ENCODE measurements at regions not wholly inside any gene's neighbourhood (a gene's known extent, or its start where the extent isn't known, plus 50 kb on each side); places are given as distances from the start of the nearest gene placed in this dataset.

GRCh38 chr3:181333394-181333793, 343.9 kb upstream of the DNAJC19 start:
- Histone ChIP-seq H3K4me3 (ENCODE audit: low read depth, low read length) (no peak overlapping the region), H3K4me1 (ENCODE audit: control insufficient read depth, insufficient read depth, low read length) (peaks cover 11% of the 10 kb centered on the region), H3K36me3 (ENCODE audit: control insufficient read depth in 2 of 2, insufficient read depth in 1 of 2, low read length in 2 of 2) (no peaks in the 10 kb centered on the region), H3K27ac (ENCODE audit: extremely low read depth, low read depth, low read length) (no peak overlapping the region), H3K9me3 (ENCODE audit: control insufficient read depth, insufficient read depth, low read depth, low read length) (no peaks in the 10 kb centered on the region)
- ChIA-PET CTCF (no interaction called here), POLR2A (no interaction called here)
- TF ChIP-seq ZFP69B (tag by site-specific recombination; IDR thresholded peaks at IDR 0.05) (no peak), ZNF792 (tag by site-specific recombination; IDR thresholded peaks at IDR 0.05) (no peak), WT1 (tag by site-specific recombination; IDR thresholded peaks at IDR 0.05) (no peak), ZNF416 (tag by site-specific recombination; IDR thresholded peaks at IDR 0.05) (no peak), ZBTB11 (tag by site-specific recombination; conservative IDR thresholded peaks at IDR 0.05; ENCODE audit: low read depth) (no peak), ZNF114 (tag by site-specific recombination; IDR thresholded peaks at IDR 0.05) (no peak), ZFP37 (tag by site-specific recombination; IDR thresholded peaks at IDR 0.05) (no peak), ZNF26 (tag by site-specific recombination; IDR thresholded peaks at IDR 0.05) (no peak), ZNF677 (tag by site-specific recombination; IDR thresholded peaks at IDR 0.05) (no peak), ZNF548 (tag by site-specific recombination; IDR thresholded peaks at IDR 0.05) (no peak), ZNF707 (tag by site-specific recombination; IDR thresholded peaks at IDR 0.05) (no peak), ZFP41 (tag by site-specific recombination; IDR thresholded peaks at IDR 0.05; ENCODE audit: borderline replicate concordance) (no peak), ZBTB20 (tag by site-specific recombination; IDR thresholded peaks at IDR 0.05) (no peak), HIC1 (tag by site-specific recombination; IDR thresholded peaks at IDR 0.05) (no peak), ELK4 (IDR thresholded peaks at IDR 0.05; ENCODE audit: borderline replicate concordance, low read depth, low read length) (no peak), ZNF280C (tag by site-specific recombination; IDR thresholded peaks at IDR 0.05) (no peak), KLF7 (tag by site-specific recombination; IDR thresholded peaks at IDR 0.05; ENCODE audit: borderline replicate concordance) (no peak), ZNF654 (tag by site-specific recombination; IDR thresholded peaks at IDR 0.05; ENCODE audit: low read depth) (no peak)

Measured in HEK293 (cell line).